C1 segment of cervical spinal cord (tissue), 14 donors: ENCODE measurements at regions not wholly inside any gene's neighbourhood (a gene's known extent, or its start where the extent isn't known, plus 50 kb on each side); places are given as distances from the start of the nearest gene placed in this dataset.
"Not testable (repeated sequence)": the region's sequence is repeated elsewhere in the genome, so short reads cannot be mapped to it uniquely, and the experiment has no call there.

Experiments
- DNase-seq, 14 donors: peaks; one replicate each; lab custom pipeline; 2025; lab: John Stamatoyannopoulos, UW

DNA sequence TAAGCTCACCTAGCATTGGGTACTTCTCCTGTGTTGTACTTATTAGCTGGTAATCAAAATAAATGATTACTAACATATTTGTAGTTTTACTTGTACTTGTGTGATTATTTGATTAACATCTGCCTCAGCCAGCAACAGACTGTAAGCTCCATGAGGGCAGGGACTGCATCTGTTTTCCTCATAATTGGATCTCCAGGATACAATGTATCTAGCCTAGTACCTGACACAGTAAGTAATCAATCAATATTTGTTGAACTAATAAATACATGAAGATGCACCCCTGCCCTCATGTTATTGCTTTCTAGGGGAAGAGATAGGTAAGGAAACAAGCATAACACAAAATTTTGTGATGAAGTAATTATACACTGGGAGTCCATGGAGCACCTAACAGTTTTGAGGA lies 101.5 kb downstream of the TENT5C start:
- no peak for DNase-seq

DNA sequence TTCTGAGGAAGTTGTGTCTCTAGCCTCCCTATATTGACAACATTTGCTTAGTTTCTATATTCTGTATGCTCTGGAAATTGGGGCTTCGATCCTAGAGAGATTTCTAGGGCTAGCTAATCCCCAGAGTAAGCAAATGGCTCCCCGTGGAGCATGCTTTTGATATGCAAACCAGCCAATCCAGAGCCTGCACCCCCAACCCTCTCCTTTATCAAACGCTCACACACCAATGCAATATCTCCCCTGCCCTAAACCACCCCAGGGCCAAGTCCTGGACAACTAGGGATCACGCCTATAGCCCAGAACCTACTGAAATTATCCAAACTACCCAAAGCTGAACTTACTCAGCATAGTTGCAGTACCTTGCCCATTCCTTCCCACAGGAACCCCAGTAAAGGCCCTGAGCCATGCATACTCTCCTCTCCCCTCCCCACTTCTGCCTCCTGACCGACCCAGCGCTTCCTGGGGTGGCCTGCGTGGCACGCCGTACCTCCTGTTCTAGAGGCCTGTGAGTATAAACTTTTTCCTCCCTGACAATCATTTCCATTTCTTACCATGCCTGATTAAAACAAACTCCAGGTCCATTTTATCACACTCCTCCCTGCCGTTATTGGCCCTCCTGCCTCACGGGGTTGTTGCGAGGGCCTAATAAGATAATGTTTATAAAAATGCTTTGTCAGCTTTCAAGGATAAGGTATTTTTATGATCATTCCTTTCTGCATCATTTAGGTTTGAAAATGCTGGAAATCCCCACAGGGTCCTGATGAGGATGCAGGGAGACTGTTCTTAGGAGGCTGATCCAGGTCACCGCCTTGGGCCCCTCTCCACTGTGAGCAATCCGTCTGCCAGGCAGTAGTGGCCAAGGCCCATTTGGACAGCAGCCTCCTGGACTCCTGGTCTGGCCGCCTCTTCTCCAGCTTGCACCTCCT lies 102.7 kb downstream of the TENT5C start:
- peak in 3 of 14 donors; percentile 9 to 63 (median 37) for DNase-seq

GRCh38 chr1:117709249-117709691 lies 103.4 kb downstream of the TENT5C start:
- no peak for DNase-seq

DNA sequence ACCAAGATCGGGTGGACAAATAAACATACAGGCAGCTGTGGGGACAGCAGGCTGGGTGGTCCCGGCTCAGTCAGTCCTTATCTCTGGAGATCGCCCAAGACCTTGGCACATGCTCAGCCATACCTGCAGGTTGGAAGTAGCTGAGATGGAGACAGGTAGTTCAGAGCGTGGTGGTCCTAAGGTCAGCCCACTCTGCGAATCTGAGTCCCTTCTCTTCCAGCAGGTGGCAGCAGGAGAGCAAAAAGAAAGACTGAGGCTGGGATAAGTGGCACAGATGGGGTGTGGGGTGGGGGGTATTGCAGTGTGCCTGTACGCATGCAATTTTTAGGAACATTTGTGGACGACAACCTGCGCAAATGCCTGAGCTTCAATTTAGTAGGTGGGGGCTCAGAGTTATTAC lies 104.9 kb downstream of the TENT5C start:
- no peak for DNase-seq

DNA sequence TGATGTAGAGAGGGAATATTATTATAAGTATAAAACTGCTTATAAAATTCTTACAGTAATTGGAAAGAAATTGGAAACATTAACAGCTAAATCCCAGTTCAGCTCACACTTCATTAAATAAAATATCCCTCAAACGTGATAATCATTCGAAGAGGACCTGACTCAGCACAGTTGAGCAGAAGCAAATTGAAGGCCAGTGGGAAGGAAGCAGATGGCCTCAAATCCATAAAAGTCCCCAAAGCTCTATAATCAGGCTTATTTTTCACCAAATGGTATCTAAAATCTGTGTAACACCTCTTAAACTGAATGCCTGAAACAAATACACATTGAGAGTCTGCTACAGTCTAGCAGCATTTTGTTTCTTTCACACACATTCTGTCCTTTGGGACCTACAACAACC lies 106.8 kb downstream of the TENT5C start:
- no peak for DNase-seq

- DNase-seq, result no peak
Observed at GRCh38 chr1:117714546-117714945, 108.7 kb downstream of the TENT5C start.

GRCh38 chr1:117716030-117716429 lies 110.2 kb downstream of the TENT5C start:
- not testable (repeated sequence) for DNase-seq

DNA sequence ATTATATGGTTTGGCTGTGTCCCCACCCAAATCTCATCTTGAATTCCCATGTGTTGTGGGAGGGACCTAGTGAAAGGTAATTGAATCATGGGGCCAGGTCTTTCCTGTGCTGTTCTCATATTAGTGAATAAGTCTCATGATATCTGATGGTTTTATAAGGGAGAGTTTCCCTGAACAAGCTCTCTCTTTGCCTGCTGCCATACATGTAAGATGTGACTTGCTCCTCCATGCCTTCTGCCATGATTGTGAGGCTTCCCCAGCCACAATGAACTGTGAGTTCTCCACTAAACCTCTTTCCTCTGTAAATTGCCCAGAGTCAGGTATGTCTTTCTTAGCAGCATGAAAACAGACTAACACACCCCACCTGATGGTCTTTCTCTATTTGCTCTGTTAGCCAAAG lies 112.1 kb downstream of the TENT5C start:
- DNase-seq, result not testable (repeated sequence)

DNA sequence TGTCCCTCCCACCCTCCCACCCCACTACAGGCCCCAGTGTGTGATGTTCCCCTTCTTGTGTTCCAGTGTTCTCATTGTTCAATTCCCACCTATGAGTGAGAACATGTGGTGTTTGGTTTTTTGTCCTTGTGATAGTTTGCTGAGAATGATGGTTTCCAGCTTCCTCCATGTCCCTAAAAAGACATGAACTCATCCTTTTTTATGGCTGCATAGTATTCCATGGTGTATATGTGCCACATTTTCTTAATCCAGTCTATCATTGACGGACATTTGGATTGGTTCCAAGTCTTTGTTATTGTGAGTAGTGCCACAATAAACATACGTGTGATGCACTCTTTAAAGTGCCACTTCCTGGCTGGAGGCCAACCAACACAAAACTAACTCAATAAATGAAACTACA lies 112.7 kb downstream of the TENT5C start:
- not testable (repeated sequence) for DNase-seq

DNA sequence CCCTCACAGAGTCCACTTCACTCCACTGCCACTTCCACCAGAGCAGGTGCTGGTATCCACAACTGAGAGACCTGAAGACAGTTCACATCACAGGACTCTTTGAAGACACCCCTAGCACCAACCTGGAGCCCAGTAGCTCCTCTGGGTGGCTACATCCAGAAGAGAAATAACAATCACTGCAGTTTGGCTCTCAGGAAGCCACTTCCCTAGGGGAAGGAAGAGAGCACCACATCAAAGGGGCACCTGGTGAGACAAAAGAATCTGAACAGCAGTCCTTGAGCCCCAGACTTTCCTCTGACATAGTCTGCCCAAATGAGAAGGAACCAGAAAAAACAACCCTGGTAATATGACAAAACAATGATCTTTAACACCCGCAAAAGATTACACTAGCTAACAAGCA lies 113.2 kb downstream of the TENT5C start:
- no peak for DNase-seq

GRCh38 chr1:117732065-117732797 lies 126.4 kb downstream of the TENT5C start:
- DNase-seq, result no peak

DNA sequence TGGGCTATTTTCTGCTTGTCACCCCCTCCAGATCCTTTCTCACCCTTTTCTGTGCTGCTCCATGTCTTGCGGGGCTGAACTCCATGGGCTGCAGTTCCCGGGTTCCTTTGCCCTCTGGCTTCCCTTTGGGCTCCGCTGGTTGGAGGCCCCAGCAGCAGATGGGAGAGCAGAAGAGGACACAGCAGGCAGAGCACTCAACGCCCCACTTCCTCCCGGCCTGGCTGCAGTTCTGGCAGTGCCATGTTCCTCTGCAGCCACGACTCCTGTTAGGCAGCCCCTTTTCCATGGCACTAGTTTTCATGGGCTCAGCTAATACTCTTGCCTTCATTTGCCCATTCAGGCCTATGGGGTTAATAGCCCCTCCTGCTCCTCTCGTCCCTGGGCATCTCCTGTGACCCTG lies 127.1 kb downstream of the TENT5C start:
- peak in 1 of 14 donors; percentile 69 for DNase-seq

DNA sequence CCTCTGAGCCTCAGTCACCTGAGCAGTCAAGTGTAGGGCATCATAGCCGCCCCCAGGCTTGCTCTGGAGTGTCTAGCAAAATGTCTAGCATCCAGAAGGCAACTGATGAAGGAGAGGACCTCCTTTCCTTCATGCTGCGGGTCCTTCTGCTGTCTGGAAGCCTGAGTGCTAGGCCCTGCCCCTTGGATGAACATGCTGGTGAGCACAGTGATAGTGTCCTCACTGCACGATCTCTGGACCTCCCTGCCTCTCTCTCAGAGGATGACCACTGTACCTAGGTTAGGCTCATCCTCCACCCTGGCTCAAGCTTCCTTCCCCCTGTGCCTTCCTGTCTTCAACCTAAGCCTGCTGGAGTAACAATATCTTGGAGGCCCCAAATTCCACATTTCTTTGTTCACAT lies 128.6 kb downstream of the TENT5C start:
- no peak for DNase-seq

- no peak for DNase-seq
Observed at GRCh38 chr1:117735045-117735992, 129.5 kb downstream of the TENT5C start.

DNA sequence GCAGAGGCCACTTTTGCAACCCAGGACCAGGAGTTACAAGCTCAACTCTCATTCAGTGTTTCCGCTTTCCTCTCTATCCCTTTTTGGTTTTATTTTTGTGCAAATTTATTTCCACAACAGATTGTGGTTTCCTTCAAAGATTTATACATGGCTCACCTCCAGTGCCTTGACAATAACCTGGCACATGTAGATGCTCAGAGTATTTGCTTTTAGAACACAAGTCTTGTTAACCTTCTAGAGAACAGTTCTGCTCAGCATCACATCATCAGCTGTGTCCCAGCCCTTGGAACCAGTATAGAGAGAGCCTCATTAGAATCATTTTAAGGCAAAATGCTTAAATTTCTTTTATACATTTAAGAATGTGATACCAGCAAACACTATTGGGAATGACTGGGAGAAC lies 133.7 kb downstream of the TENT5C start:
- no peak for DNase-seq

- no peak for DNase-seq
Observed at GRCh38 chr1:117740496-117740895, 134.6 kb downstream of the TENT5C start.

- not testable (repeated sequence) for DNase-seq
Observed at GRCh38 chr1:117746565-117746964, 140.7 kb downstream of the TENT5C start.

- no peak for DNase-seq
Observed at GRCh38 chr1:117747605-117748004, 141.8 kb downstream of the TENT5C start.

- DNase-seq, result no peak
Observed at GRCh38 chr1:117751321-117751720, 145.5 kb downstream of the TENT5C start.

DNA sequence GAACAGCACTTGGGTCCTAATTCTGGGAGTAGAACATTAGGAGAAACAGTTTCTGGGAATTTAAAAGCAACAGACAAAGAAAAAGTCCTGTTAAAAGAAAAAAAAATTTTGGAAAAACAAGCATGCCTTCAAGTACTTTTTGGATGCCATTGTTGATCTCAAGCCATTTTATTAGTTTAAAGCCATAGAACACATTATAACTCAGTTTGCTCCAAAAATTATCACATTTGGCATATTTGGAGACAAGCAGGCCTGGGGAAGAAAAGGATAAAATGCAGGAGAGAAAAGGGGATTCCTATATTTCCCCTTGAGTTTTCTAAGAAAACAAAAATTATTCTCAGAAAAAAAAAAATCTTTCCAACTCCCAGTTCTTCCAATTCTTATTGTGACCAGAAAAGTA lies 146.8 kb downstream of the TENT5C start:
- DNase-seq, result no peak

DNA sequence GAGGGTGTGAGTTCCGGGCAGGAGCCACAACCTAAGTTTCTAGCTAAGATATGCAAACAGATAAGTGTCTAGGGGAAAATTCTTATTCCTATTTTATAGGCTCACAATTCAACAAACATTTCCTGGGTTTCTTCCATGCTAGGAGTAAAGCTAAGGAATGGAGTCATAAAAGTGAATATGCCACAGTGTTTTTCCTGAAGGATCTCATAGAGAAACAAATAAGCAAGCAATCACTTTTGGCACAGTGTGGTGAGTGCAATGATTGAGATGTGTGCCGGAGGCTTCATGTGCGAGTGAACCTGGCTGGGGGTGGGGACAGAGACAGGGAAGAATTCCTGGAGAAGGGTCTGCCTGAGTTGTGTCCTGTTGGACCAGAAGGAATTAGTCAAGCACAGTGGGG lies 147.4 kb downstream of the TENT5C start:
- no peak for DNase-seq

- no peak for DNase-seq
Observed at GRCh38 chr1:117753652-117754051, 147.8 kb downstream of the TENT5C start.
